IPS-NIHi7 (cell line): ENCODE measurements at regions not wholly inside any gene's neighbourhood (a gene's known extent, or its start where the extent isn't known, plus 50 kb on each side); places are given as distances from the start of the nearest gene placed in this dataset.
"Not testable (repeated sequence)": the region's sequence is repeated elsewhere in the genome, so short reads cannot be mapped to it uniquely, and the experiment has no call there.

Experiments
- DNase-seq: peaks from one replicate; pipeline ENCODE4 v3.0.0; 2012; ENCODE audit warnings: mixed read lengths; ENCODE audit errors: extremely low spot score

GRCh38 chr3:165918657-165918979, 81.4 kb upstream of the BCHE start:
- no peak for DNase-seq

GRCh38 chr3:165917938-165918656, 80.9 kb upstream of the BCHE start:
- not testable (repeated sequence) for DNase-seq

GRCh38 chr3:165915104-165915503, 77.9 kb upstream of the BCHE start:
- DNase-seq, result not testable (repeated sequence)

GRCh38 chr3:165903885-165904630, 66.8 kb upstream of the BCHE start:
- no peak for DNase-seq

GRCh38 chr3:165899066-165899465, 61.8 kb upstream of the BCHE start:
- no peak for DNase-seq

GRCh38 chr3:165897137-165897536, 59.9 kb upstream of the BCHE start:
- DNase-seq, result no peak

GRCh38 chr3:165895919-165896318, 58.7 kb upstream of the BCHE start:
- no peak for DNase-seq

- no peak for DNase-seq
These were observed 55.3 kb upstream of the BCHE start for GRCh38 chr3:165892565-165892964.
